Activated CD4-positive, alpha-beta T cell treated with anti-CD3 and anti-CD28 coated beads for 1 hour (primary cell): ENCODE measurements at regions not wholly inside any gene's neighbourhood (a gene's known extent, or its start where the extent isn't known, plus 50 kb on each side); places are given as distances from the start of the nearest gene placed in this dataset.

Experiments
- DNase-seq: peaks from one replicate; pipeline ENCODE4 v3.0.0-alpha.2; 2020

- DNase-seq, result no peak
These were observed 179.1 kb downstream of the RSL24D1 start for GRCh38 chr15:55017635-55018034.

GRCh38 chr15:55016225-55016624 is 180.5 kb downstream of the RSL24D1 start:
- DNase-seq, result no peak

DNA sequence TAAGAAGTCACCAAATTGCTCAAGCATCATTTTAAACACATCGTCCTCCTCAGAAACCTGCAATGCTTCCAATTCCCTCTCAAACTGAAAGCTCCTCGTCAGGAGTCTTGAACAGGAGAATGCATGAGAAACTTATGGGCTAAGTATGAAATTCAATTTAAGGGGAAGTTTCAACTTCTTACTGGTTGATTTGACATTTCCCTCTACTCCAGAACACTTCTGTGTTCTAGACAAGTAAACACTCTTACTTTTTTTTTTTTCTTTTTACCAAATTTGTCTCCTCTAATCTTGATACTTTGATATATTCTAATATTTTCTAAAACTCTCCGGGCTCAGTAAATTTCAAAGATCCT is 181.7 kb downstream of the RSL24D1 start:
- DNase-seq, result no peak

DNA sequence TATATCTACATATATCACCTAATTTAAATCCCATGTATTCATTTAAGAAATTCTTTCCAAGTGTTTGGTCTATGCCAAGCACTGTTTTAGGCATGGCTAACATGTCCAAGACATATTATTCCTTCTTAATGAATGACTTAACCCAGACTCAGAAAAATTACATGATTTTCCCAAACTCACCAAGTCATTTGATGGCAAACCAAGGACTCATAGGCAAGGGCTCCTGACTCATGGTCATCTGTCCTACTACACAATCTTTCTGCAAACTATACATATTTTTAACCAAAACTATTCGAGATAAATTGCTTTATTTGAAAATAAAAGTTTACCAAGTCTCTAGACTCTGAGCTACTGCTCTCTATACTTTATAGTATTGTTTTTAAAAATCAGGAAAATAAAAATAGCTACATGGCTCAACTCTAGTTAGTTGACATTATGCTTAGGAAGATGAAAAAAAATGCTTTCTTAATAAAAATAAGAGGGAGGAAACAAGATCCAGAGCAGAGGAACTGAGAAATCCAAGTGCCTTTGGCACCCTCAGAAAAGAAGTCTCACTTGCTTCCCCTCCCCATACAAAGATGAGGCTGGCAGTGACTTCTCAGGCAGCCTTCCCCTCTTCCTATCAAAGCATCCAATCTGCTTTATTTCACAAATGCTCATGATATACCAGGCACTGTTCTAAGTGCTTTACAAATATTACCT is 182.2 kb downstream of the RSL24D1 start:
- no peak for DNase-seq

DNA sequence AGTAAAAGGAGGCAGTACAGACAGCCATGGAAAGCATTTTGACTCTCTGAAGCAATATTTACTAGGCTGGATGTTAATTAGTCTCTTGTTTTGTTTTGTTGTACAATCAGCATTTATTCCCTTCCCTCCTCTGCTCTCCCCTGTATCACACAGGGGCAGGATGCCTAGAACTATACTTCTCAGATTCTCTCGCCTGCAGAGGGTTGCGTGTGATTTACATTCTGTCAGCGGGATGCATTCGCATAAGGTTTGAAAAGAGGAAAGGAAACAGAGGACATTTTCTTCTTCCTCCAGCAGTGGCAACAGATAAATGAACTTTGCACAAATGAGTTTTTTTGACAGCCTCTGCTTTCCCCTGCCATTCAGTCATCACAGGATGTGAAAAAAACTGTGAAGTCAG is 188.3 kb downstream of the RSL24D1 start:
- DNase-seq, result no peak

- no peak for DNase-seq
These were observed 189.2 kb downstream of the RSL24D1 start for GRCh38 chr15:55007561-55007960.

- DNase-seq, result no peak
These were observed 191.1 kb downstream of the RSL24D1 start for GRCh38 chr15:55005679-55006078.

DNA sequence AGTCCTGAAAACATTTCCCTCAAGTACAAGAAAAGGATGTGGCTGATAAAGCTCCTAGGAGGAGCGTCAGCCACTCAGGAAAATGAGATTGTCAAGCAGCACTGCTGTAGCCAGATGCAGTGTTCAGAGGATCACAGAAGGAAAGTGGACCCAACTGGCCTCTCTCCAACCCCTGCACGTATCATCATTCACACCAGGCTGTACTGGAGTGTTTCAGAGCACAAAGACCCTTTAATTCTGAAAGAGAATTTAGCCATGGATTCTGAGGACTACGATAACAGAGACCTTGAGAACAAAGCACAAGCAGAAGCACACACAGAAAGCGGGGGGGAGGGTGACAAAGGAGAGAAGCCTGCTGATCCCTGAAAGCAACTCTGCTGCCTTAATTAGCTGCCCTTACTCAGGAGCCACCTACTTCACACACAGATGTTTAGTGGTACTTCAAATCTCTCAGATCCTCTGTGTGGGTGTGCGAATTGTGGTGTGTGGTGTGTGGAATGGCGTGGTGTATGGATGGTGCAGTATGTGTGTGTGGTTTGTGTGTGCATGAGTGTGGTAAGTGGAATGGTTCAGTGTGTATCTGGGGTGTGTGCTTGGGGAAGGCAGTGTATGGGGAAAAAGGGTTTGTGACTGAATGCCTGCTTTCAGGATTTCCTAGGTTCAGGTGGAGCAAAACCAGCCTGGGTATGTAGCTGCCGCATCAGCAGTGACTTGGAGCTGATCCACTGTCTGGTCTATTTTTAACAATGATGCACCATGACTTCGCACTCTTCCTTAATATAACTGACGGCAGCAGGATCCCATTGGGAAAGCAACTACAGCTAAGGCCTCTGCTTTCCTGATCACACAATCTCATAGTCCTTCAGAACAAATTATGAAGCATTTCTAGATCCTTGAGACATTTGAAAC is 192.5 kb downstream of the RSL24D1 start:
- DNase-seq, result no peak

DNA sequence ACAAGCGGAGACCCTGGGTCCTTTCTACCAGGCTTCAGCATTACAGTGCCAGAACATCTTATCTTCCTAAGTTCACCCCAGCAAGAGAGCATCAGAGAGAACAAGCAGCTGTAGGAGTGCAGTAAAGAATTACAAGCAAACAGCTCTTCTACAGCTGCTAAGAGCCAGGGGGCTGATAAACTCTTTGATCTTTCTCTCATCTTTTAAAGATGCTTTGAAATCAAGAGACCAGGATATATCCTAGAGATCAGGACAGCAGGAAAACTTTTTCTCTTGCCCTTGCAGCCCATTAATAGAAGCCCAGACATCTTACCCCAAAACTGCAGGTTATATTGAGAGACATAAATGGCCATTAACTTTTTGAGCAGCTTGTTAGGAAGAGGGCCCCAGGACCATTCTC is 198.1 kb downstream of the RSL24D1 start:
- DNase-seq, result no peak

DNA sequence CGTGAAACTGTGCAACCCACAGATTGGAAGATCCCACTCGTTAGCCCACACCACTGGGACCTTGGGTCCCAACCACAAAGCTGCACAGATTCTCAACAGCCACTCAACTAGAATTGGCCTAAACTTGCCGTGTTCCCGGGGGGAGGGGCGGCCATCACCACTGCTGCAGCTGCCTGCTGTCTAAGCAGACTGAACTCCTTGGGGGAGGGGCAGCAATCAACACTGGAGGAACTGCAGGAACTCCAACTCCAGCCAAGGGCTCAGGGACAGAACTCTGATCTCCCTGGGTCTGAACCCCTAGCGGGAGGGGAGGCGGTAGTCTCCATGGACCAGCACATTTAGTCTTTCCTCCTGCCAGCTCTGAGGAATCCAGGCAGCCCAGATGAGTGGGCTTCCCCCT is 205.9 kb downstream of the RSL24D1 start:
- DNase-seq, result no peak

DNA sequence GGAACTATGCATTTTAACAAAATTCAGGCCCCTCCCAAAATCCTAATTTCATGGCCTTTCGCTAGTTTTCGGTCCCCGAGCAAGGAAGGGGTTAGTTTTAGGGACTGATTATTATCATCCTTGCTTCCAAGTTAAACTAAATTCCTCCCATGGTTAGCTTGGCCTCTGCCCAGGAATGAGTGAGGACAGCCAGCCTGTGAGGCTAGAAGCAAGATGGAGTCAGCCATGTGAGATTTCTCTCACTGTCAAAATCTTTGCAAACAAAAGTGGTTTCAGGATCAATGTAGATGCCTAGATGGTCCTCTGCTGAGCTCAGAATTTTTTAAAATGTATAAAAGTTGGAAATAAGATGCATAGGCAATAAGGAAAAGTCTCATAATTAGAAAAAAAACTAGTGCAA is 208.9 kb downstream of the RSL24D1 start:
- no peak for DNase-seq

- DNase-seq, result no peak
These were observed 216.8 kb downstream of the RSL24D1 start for GRCh38 chr15:54979964-54980363.

DNA sequence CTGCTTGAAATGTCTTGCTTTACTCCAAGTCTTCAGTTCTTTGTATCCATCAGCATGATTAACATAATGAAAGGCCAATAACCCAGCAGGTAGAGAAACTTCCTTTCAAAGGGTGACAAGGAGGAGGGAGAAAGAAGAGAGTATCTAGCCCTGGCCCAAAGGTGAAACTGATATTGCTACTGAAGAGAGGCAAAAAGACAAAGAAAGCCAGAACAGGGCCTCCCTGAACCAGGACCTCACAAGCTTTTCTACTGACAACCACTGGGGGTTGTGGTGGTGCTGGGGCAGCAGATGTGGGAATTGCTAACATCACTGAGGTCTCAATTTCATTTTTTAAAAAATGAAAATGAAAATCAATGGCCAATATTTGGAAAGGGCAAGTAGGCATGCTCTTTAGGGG is 234.1 kb downstream of the RSL24D1 start:
- DNase-seq, result no peak

DNA sequence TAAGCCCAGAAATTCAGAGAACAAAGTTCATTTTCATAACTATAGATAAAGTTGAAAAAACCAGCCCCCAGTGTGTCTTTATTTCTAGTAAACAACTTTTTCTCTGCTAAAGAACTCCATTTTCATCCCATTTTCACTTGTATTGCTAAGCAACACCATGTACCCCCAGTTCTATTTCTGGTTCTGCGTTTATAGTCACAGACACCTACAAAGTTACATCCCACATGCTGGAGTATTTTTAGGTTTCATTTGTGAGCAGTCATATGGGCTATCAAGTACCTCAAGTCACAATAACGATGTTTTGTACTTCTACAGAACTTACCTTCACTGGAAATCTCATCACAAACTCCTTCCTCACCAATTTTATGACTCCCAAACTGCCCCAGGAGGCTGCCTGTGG is 236.5 kb downstream of the RSL24D1 start:
- no peak for DNase-seq

DNA sequence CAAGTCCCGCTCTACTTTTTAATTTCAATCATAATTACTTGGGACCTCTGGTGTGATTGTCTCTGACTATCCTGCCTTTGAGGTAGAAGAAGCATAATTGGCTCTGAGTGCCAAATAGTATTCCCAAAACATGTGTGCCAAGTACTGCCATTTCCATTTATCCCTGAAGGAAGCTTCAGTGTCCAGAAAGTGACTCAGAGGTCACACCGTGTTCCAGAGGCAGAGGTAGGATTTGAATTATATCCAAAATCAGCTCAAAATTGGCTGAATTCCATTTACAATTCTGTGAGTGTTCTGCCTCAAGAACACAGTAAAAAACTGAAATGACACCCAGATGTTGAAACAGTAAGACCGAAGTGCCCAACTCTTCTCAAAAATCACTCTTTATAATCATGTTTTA is 255.3 kb downstream of the RSL24D1 start:
- no peak for DNase-seq

GRCh38 chr15:54917312-54917711 is 279.4 kb downstream of the RSL24D1 start:
- no peak for DNase-seq

GRCh38 chr15:54915380-54915779 is 281.4 kb downstream of the RSL24D1 start:
- no peak for DNase-seq

- DNase-seq, result no peak
These were observed 312.4 kb downstream of the RSL24D1 start for GRCh38 chr15:54884312-54884711.

GRCh38 chr15:54859982-54860381 is 336.8 kb downstream of the RSL24D1 start:
- DNase-seq, result no peak

- no peak for DNase-seq
These were observed 342.1 kb downstream of the RSL24D1 start for GRCh38 chr15:54854667-54855066.

DNA sequence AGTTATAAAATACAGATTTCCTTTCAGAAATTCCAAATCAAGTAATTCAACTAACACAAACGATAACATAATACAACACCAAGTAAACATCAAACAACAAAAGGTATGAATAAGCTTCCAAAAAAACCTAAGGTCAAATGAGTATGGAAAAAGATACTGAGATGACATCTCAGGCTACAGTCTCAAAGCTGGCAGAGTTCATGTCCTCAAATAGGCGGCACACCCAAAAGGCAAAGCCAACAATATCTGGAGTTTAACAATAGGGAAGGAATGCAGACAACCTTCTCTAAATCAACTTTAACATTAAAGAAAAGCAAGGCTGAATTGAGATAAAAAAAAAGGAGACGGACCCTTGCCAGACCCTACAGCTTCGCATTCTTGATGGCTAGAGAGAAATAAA is 346.6 kb downstream of the RSL24D1 start:
- DNase-seq, result no peak

DNA sequence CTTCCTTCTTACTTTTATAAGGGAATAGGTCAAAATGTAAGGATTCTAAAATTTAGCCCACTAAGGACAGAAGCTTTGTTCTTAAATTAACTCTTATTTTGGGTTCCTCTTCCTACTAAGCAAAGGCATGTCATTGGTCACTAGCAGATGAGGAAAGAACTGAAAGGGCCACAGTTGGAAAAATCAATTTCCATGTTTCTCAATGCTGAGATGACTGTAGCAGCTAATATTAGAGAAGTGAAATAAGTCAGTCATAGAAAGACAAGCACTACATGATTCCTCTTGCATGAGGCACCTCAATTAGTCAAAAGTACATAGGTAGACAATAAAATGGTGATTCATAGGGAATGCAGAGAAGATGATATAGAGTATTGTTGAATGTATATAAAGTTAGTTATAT is 353.7 kb downstream of the RSL24D1 start:
- DNase-seq, result no peak

DNA sequence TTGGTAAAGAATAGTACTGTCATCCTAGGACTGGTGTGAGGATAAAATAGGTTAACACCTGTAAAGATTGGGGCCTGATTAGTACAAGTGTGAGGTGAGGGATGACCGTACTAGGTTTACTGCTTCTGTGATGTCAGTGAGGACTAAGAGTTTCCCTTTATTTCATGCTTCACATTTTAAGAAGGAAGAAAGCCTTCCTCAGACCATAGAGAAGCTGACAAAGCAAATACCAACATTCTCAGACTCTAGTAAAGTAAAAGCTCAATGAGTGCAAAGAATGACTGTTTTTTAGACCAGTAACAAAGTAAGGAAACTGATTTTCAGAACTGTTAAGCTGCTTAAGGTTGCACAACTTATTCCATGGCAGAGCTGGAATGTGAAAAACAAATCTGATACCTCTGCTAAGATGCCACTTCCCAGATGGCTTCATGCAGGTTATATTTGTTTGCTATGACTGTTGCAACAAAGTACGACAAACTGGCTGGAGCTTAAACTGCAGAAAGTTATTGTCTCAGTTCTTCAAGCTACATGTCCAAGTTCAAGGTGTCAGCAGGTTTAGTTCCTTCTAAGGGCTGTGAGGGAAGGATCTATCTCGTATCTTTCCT is 354.9 kb downstream of the RSL24D1 start:
- no peak for DNase-seq
